GM21526 (cell line): ENCODE measurements at regions not wholly inside any gene's neighbourhood (a gene's known extent, or its start where the extent isn't known, plus 50 kb on each side); places are given as distances from the start of the nearest gene placed in this dataset.

Experiments
- ATAC-seq: cut with Tn5 transposase; IDR thresholded peaks from one replicate; pipeline ENCODE4 v1.9.1; 2021; ENCODE audit warnings: moderate library complexity; ENCODE audit not compliant: unreplicated experiment, low FRiP score

DNA sequence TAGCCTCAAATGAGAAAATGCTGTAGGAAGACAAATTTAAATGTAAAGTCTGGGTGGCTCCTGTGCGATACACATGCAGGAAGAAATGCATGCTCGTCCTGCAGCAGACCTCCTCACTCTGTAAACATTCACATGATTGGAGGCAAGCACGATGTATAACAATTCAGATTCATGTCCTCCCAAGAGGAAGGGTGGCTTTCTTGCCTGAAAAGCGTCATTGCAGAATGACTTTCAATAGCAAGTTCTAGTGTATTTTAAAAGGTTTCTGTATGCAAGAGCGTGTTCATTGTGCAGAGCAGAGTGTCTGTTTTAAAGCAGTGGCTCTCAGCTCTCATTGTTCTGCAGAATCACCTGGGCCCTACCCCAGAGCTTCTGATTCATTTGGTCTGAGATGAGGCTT is 170.3 kb upstream of the CELF2 start:
- ATAC-seq: no peak

DNA sequence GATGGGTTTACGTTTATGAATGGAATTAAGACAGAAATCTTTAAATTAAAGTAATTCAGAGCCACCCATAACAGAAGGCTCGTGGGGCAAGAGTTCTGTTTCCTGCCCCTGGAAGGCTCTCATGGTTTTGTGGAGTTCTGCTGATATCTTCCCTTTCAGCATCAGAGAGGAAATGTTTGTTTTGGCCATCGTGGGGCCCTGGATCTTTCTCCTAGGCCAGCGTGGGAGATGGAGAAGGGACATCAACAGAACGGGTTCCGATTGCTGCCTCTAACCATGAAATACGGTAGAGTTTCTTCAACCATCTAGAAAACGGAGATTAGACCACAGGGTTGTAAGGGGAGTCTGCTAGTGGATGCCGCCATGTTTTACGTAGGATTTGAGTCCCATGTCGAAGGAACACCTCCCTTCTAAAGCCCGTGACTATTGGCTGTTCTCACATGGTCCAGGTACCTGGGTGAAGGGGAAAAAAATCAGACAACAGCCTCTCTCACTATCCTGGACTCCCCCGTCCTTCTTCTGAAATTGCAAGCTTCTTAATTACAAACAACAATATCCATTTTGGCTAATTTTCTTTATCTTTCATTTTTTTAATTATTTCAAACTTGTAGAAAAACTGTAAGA is 169.1 kb upstream of the CELF2 start:
- no peak for ATAC-seq

DNA sequence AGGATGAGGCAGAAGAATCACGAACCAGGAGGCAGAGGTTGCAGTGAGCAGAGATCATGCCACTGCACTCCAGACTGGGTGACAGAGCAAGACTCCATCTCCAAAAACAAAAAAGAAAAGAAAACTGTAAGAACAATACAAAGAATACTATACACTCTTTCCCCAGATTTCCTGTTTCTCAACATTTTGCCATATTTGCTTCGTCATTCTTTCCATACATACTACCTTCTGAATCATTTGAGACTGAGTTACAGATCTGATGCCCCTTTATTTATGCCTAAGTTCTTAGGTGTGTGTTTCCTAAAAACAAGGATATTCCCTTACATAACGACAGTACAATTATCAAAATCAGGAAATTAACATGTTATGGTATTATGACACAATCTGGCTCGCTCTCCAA is 168.4 kb upstream of the CELF2 start:
- ATAC-seq: no peak

DNA sequence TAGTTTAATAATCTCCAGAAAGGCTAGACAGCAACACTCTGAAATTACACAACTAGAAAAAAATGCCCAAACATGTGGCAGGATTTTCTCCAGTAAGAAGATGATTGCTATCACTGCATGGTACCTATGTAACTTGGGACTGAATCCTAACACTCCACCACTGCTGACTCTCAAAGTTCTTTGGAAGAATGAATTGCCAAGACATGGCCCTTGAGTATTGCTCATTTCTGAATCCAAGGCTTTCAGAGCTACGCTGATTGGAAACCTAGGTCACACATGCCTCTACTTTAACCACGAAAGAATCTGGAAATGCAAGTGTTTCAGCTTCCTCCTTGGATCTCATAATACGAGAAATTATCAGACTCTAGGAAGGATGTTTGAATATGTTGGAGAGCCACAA is 167.5 kb upstream of the CELF2 start:
- no peak for ATAC-seq

DNA sequence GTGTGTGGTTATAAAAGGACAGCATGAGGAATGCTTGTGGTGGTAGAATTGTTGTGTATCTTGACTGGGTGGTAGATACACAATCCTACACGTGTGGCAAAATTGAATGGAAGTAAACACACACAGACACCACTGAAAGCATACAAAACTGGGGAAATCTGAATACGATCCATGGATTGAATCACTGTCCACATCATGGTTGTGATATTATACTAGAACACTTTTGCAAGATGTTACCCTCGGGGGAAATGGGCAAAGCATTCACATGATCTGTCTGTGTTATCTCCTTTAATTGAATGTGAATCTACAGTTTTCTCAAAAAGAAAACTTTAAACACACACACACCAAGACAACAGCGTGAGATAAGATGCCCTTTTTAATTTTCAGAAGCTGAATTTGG is 165.2 kb upstream of the CELF2 start:
- ATAC-seq: no peak

DNA sequence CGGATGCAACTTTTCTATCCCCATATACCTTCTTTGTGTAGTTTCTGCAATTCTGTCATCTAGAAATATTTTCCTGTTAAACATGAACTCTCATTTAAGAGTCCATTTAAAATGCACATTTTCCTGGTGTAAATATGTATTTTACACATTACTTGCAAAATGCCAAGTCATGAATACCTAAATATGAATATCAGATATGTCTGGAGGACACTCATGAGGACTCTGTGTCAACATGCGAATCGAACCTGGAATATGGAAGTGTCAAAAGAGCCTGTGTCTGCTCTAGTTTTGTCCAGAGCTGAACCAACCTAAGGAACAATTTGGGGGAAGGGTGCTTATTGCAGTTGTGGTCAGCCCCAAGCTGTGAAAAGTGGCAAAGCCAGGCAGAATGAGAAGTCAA is 163.7 kb upstream of the CELF2 start:
- ATAC-seq: no peak

DNA sequence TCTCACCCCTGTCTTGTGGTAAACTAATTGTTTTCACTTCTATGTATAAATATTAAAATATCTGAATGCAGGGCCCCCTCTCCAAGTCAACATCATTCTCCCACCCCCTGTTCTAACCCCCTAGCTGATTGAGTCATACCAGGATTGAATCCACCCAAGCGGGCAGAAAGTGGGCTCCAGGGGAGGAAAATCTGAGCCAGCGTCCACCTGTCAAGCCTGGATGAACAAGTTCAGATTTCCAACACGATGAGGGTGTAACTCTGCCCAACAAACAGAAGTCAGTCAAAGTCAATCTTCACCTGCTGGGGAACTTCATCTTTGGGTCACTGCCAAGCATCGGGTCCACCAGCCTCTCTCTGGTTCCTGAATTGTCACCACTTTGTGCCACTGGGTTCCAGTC is 162.9 kb upstream of the CELF2 start:
- no peak for ATAC-seq

DNA sequence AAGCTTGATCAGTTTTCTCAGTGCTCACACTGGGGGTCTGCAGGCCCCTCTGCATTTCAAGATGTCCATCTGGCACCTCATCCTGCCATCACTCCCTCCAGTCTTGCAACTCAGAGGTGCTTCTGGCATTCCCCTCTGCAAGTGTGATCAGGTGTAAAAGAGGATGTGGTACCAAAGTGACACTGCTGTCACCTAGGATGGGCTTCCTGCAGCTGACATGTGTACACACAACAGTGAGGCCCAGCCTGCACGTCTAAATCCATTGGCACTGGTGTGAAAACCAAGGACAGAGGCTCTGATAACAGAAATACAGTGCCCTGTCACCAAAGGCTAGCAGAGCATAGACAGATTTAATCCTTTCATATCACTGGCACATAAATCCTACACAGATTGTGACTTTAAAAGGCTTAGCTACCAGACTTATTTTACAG is 162.5 kb upstream of the CELF2 start:
- ATAC-seq: no peak

DNA sequence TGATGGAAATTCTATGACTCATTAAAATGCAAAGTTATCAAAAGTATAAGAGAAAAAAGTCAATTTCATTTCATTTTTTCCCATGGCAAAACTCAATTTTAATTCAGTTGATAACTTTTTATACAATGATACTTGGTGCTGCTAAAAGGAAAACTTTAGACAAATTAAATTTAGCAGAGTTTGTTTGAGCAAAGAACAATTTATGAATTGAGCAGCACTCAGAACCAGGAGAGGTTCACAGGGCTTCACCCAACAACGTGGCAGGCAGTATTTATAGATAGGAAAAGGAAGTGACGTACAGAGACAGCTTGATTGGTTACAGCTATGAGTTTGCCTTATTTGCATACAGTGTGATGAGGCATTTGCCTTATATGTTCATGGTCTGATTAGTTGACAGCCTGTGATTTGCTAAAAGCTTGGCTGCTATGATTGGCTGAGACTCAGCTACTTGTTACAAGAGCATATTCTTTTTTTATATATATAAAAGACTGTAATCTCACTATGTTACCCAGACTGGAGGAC is 157.2 kb upstream of the CELF2 start:
- no peak for ATAC-seq

DNA sequence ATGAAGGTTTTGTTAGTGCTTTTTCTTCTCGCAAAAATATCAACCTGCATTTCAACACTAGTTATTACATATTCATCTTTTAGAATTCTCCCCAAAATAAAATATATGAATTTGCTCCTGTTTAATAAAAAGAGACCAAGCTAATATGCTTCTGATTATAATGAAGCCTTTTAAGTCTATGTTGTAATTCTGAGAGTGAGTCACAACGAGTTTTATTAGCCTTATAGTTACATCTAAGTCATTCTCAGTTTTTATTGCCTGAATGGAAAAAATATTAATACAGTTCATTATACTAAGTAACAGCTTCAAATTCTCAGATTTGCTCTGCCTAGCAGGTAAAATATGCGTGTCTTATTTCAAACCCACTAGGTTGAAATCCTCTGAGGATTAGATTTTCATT is 152.4 kb upstream of the CELF2 start:
- ATAC-seq: no peak

DNA sequence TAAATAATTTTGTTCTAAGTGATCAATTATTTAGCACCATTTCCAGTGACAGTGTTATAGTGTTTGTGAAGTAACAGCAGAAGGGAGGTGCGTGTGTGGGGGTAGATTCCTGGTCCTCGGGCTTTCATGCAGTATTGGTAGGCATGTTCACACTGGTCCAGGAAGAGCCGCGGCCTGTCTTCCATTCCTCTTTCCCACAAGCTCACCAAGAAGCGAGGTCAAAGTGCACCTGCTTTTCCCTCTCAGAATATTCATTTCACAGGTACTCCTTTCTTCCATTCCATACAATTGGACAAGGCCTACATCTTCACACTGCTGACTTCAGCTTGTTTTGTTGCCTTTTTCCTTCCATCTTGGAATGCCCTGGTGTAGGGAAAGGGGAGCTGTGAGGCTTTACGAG is 151.8 kb upstream of the CELF2 start:
- ATAC-seq: no peak

DNA sequence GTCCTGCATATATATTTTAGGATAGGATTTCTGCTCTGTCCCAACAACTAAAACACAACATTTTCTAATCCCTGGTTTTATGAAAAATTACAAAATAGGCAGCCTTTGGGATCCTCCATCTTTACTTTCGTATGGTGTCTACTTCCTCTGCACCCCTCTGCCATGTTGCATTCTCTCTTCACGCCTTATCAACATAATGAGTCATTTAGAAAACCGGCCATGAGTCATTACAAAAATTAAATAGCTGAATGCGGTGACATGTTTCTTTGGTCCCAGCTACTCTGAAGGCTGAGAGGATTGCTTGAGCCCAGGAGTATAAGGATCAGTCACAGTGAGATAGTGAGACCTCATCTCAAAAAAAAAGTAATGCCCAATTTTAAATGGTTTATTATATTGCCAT is 148.1 kb upstream of the CELF2 start:
- ATAC-seq: peak; percentile 90

DNA sequence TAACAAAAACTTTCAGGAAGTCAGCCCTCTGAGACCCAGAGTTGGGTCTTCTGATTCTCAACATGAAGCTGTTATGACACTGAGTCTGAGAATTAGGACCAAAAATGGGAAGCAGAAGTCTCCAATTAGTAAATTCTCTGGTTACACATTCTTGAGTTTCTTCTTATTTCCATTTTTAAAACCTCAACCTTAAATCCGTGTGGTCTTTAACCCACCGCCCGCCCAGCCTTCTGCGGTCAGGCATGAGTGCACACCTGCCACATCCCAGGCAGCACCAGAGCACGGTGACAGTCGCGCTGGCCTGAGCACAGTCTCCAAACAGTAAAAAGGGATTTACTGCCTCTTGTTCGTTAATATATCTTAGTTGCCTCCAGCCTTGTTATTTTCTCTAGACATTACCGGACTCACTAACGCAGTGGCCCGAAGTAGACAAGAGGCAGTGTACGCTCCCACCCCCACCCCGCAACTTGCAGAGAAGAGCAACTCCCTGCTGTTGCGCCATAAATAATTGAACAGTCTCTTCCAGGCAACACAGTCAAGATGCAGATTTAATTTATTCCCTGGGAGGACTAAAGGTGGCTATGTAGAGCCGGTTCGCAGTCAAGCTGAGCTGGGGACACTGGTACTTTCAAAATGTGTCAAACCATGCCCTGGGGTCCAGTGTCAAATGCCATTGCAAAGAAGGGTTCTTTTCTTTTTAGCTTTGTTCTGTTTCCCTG is 147.0 kb upstream of the CELF2 start:
- peak; percentile 49 for ATAC-seq

DNA sequence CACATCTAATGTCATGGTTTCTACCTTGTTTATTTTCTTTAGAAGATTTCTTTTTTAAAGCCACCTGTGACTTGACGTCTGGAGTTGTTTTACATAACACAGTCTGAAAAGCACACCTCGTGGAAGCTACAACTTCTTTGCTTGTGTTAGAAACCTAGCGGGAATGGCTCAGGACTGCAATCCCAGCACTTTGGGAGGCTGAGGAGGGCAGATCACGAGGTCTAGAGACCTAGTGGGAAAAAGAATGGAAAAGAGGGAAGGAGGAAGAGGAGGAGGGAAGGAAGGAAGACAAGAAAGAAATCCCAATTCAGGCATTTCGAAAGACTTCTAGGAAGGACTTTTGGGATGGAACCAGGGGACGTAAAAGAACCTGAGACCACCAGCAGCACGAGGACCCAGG is 146.3 kb upstream of the CELF2 start:
- ATAC-seq: no peak

DNA sequence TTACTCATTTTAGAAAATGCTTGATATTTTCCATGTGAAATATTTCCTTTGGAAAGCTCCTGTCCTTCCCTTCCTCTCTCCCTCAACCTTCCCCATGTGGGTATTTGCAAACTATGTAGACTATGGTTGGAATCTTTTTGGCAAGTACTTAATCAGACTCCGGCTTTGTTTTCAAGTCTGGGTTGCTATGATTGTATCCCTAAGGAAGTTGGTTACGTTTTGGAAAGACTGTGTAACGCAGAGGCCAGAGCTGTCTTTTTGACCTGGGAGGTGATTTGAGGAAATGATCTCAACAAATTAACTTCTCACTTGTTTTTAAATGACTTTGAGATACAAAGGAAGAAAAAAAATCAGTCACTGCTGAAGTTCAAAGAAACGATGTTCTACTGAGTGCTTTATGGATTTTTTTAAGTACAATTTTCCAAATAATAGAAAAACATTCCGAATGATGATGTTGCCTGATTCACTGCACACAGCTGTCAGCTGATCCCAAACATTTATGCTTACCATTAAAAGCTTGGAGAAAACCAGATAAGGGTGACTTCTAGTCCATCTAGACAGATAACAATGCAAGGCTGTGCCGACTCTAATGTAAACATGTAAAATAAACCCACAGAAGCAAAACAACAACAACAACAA is 145.5 kb upstream of the CELF2 start:
- ATAC-seq: no peak

DNA sequence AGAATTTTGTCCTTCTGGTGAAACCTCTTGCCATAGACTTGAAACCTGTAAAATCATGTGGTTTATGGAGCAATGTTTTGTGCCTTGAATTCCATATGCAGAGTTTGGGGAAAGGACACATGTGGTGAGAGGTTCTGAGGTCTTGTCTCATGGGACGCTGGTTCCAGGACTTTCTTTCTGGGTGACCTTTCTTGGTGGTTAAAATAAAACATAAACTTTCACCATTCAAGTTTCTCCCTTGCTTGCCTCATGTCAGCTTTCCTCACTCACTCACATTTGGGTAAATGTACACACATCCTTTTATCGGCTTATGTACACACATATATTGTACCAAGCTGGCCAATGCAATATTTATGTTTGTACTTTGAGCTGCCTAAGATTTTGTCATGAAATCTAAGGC is 144.9 kb upstream of the CELF2 start:
- no peak for ATAC-seq

DNA sequence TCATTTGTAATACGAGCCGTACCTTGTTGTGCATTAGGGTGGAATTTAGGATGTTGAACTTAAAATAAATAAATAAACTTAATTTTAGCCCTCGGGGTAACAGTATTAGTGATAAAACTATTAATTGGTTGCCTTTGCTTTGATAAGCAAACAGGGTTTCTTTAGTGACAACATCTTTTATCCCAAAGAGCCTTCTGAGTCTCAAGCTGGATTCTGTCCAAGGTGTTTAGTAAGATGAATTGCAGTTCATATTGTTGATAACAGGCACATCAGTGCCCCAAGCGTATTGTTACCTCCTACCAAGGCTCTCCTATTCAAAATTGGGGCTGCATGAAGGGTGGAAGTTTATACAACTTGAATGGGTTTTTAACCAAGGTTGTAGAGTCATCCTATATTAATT is 144.4 kb upstream of the CELF2 start:
- no peak for ATAC-seq

DNA sequence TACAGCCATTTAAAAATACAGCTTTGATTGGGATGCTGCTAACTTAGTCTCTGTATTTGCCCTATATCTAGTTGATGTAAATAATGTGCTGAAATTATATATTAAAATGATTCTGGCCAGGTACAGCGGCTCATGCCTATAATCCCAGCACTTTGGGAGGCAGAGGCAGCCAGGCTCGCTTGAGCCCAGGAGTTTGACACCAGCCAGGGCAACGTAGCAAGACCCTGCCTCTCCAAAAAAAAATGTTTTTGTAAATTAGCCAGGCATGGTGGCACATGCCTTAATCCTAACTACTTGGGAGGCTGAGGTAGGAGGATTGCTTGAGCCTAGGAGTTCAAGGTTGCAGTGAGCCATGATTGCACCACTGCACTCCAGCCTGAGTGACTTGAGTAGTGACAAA is 143.8 kb upstream of the CELF2 start:
- no peak for ATAC-seq

DNA sequence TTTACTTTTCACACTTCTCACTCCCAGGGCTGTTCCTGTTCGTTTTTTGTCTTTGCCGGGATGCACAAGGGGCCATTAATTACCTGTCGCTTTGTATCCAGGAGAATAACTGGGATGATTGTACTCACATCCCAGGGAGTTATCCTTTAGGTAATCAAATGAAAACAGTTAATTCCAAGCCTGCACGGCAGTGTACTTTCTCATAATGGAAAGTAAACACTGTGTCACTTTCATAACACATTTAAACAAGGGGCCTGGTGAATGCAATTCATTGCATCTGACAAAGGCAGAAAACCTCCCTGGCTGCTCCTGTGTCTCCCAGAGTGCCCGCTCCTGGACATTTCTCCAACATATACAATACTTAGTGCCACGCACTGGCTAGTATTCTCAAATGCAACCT is 138.7 kb upstream of the CELF2 start:
- no peak for ATAC-seq

DNA sequence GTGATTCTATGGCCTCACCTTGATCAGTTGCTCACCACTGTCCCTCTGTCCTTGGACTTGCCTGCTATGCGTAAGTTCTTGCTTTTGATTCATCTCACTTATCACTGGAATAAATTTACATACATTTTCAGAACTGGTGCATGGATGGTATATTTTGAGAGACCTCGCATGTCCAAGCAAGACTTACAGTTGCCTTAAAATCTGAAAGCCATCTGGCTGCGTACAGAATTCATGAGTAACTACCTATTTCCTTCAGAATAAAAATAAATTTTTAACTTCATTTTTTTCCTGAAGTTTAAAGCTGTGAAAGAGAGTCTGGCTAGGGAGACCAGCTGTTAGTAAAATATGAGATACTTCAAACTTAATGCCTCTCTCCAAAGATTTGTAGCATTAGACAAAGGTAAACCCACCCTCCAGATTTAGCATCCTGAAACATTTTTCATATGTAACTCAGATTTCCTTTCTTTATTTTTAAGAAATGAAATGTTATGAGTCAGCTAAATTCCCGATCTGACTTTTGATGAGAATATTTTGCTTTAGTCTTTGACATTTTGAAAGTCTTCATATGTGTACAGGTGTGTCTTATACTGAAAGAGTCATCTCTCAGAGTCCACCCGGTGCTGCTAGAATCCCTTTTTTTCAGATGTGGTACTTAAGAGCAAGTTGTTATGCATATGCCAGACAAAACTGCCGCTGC is 136.4 kb upstream of the CELF2 start:
- no peak for ATAC-seq

DNA sequence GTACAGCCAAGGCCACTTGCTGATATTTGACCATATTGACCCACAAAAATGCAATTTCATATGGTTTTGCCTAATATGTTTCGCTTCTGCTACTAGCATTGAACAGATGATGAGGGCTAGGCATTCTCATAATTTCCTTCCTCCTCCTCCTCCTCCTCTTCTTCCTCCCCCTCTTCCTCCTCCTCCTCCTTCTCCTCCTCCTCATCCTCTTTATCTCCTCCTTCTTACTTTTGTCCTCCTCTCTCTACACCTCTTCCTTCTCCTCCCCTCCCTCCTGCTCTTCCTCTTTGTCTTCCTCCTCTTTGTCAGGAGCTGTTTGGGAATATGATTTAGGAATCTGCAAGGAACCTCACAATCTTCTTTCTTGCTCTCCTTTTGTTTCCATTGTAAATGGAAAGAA is 133.9 kb upstream of the CELF2 start:
- ATAC-seq: no peak
